Gastroesophageal sphincter (tissue), 4 donors: ENCODE measurements at regions not wholly inside any gene's neighbourhood (a gene's known extent, or its start where the extent isn't known, plus 50 kb on each side); places are given as distances from the start of the nearest gene placed in this dataset.

Experiments used
- ATAC-seq: fragments of 150-250 bp; one replicate; pipeline ENCODE4 v1.9.1; 2016; ENCODE audit warnings: mild to moderate bottlenecking, moderate library complexity
- H3K27ac ChIP-seq, 4 donors: fragments of 200-600 bp; sonication (generic) in 3 of 4; 1 replicate in 3 of 4; 2 replicates in 1 of 4; pipeline ENCODE4 v1.5.1; 2016 to 2019
- H3K27me3 ChIP-seq: fragments of 200-600 bp; sonication (generic); one replicate; pipeline ENCODE4 v1.5.1; 2019
- H3K36me3 ChIP-seq, 2 donors: fragments of 200-600 bp; sonication (generic); one replicate each; pipeline ENCODE4 v1.5.1; 2019; ENCODE audit warnings: control low read depth in 1 of 2
- H3K4me1 ChIP-seq, 3 donors: fragments of 200-600 bp; sonication (generic); 1 replicate in 2 of 3; 2 replicates in 1 of 3; pipeline ENCODE4 v1.5.1; 2016 to 2019; ENCODE audit warnings: control low read depth in 2 of 3
- H3K4me3 ChIP-seq, 2 donors: fragments of 200-600 bp; sonication (generic); one replicate each; pipeline ENCODE4 v1.5.1; 2019; ENCODE audit warnings: mild to moderate bottlenecking in 1 of 2, moderate library complexity in 1 of 2
- H3K9me3 ChIP-seq, 3 donors: fragments of 200-600 bp; sonication (generic); one replicate each; pipeline ENCODE4 v1.5.1; 2017 to 2019; ENCODE audit warnings: control low read depth in 2 of 3
- EP300 ChIP-seq: sonication (generic); formaldehyde crosslinking; IDR thresholded peaks from one replicate; pipeline ENCODE4 v1.6.1; 2017; ENCODE audit warnings: antibody characterized with exemption, mild to moderate bottlenecking
- POLR2A ChIP-seq, 2 donors: fragments of 450-650 bp; IDR thresholded peaks; one replicate each; pipeline ENCODE4 v1.6.1; 2017; ENCODE audit warnings: antibody characterized with exemption in 2 of 2, mild to moderate bottlenecking in 2 of 2, moderate library complexity in 1 of 2
- POLR2AphosphoS5 ChIP-seq: sonication (generic); formaldehyde crosslinking; IDR thresholded peaks from one replicate; pipeline ENCODE4 v1.6.1; 2017; ENCODE audit warnings: antibody characterized with exemption
- WGBS, 2 donors: methylation state at CpG; one replicate each; pipeline ENCODE4 v1.1.5; 2018; ENCODE audit warnings: low coverage in 1 of 2; 5-methylcytosine and 5-hydroxymethylcytosine counted together
- TF ChIP-seq, protein P1 (sequence below), 4 experiments: fragments of 200-600 bp in 2 of 4; fragments of 450-650 bp in 2 of 4; sonication (generic) in 1 of 4; IDR thresholded peaks; one replicate each; pipeline ENCODE4 v1.5.1; 2017 to 2019; ENCODE audit warnings: antibody characterized with exemption in 4 of 4, mild to moderate bottlenecking in 2 of 4, moderate library complexity in 2 of 4

GRCh38 chr9:85158512-85158911 lies 489.0 kb downstream of the NTRK2 start:
- no peak for ATAC-seq
- H3K9me3 ChIP-seq = peaks cover 0 to 13% (median 0%) of the 10 kb centered on the region in 3 donors

DNA sequence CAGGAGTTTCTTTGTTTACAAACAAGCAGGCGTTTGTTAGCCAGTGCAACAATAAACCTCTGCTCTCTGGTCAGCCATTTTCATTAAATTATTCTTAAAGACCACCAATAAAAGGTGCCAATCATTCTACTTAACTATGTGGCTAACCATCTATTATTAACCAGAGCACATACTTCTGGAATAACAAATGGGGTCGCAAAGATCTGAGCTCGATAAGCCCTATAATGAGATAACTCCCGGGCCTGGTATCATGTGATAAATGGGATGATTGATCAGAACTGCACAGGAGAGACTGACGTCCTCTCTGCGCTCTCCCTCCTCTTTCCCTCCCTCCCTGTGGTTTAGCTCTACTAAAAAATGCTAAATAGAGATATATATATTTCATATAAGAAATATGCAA lies 488.2 kb downstream of the NTRK2 start:
- Histone ChIP-seq H3K27ac (no peak overlapping the region), H3K9me3 (peaks cover 0 to 8% (median 0%) of the 10 kb centered on the region in 3 donors), H3K4me1 (no peaks in the 10 kb centered on the region), H3K27me3 (no peaks in the 10 kb centered on the region), H3K36me3 (no peaks in the 10 kb centered on the region), H3K4me3 (no peak overlapping the region)
- WGBS, 2 donors = 44 to 50% methylated on average over 6 of the region's 6 CpGs
- no peak for ATAC-seq
- TF ChIP-seq, protein P1, sequence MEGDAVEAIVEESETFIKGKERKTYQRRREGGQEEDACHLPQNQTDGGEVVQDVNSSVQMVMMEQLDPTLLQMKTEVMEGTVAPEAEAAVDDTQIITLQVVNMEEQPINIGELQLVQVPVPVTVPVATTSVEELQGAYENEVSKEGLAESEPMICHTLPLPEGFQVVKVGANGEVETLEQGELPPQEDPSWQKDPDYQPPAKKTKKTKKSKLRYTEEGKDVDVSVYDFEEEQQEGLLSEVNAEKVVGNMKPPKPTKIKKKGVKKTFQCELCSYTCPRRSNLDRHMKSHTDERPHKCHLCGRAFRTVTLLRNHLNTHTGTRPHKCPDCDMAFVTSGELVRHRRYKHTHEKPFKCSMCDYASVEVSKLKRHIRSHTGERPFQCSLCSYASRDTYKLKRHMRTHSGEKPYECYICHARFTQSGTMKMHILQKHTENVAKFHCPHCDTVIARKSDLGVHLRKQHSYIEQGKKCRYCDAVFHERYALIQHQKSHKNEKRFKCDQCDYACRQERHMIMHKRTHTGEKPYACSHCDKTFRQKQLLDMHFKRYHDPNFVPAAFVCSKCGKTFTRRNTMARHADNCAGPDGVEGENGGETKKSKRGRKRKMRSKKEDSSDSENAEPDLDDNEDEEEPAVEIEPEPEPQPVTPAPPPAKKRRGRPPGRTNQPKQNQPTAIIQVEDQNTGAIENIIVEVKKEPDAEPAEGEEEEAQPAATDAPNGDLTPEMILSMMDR (IDR thresholded peaks at IDR 0.05) = no peak
- TF ChIP-seq POLR2AphosphoS5 = no peak
- no peak for TF ChIP-seq EP300
- no peak for TF ChIP-seq POLR2A (IDR thresholded peaks at IDR 0.05)

More at GRCh38 chr9:85158512-85158911, 489.0 kb downstream of the NTRK2 start:
- no peak overlapping the region for H3K27ac ChIP-seq
- no peaks in the 10 kb centered on the region for H3K27me3 ChIP-seq
- H3K4me3 ChIP-seq = no peak overlapping the region
- H3K36me3 ChIP-seq = no peaks in the 10 kb centered on the region
- no peaks in the 10 kb centered on the region for H3K4me1 ChIP-seq
- TF ChIP-seq POLR2AphosphoS5 = no peak
- TF ChIP-seq, protein P1 (IDR thresholded peaks at IDR 0.05) = no peak
- TF ChIP-seq EP300 = no peak
- no peak for TF ChIP-seq POLR2A (IDR thresholded peaks at IDR 0.05)

- no peak overlapping the region for H3K27ac ChIP-seq
- no peaks in the 10 kb centered on the region for H3K9me3 ChIP-seq
- WGBS, 2 donors = 63 to 100% methylated on average over 1 to 2 of the region's 2 CpGs
- no peaks in the 10 kb centered on the region for H3K27me3 ChIP-seq
- no peaks in the 10 kb centered on the region for H3K36me3 ChIP-seq
- no peak for ATAC-seq
- no peak overlapping the region for H3K4me3 ChIP-seq
- H3K4me1 ChIP-seq = no peaks in the 10 kb centered on the region
- TF ChIP-seq POLR2A (IDR thresholded peaks at IDR 0.05) (no peak), EP300 (no peak), POLR2AphosphoS5 (no peak)
- TF ChIP-seq, protein P1 (IDR thresholded peaks at IDR 0.05) = no peak
These were observed 487.1 kb downstream of the NTRK2 start for GRCh38 chr9:85156652-85157051.

- no peak overlapping the region for H3K27ac ChIP-seq
- TF ChIP-seq POLR2AphosphoS5 (no peak), EP300 (no peak), POLR2A (IDR thresholded peaks at IDR 0.05) (no peak)
- TF ChIP-seq, protein P1 (IDR thresholded peaks at IDR 0.05) = no peak
- H3K27me3 ChIP-seq = no peaks in the 10 kb centered on the region
- no peak for ATAC-seq
- WGBS, 2 donors = 44 to 47% methylated on average over 2 of the region's 2 CpGs
- H3K9me3 ChIP-seq = no peaks in the 10 kb centered on the region
- H3K4me3 ChIP-seq = no peak overlapping the region
- H3K4me1 ChIP-seq = no peaks in the 10 kb centered on the region
- no peaks in the 10 kb centered on the region for H3K36me3 ChIP-seq
These were observed 485.8 kb downstream of the NTRK2 start for GRCh38 chr9:85155352-85155751.

DNA sequence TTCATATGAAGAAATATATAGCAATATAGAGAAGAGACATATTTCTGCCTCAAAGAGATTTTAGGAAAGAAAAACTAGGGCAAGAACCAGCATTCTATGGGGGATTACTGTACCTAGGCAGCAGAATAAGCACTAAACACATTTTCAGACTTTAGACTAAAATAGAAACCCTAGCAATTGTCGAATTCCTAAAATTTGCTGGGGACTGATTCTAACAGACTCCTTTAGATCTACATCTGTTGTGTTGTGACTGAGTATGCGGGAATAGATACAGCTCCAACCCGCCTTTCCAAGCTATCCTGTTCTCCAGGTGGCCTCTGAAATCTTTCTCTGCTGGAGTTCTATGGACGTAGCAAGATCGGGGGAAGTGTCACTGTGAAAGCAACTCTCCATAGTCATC lies 482.2 kb downstream of the NTRK2 start:
- H3K9me3 ChIP-seq = no peaks in the 10 kb centered on the region
- ATAC-seq = no peak
- no peaks in the 10 kb centered on the region for H3K4me1 ChIP-seq
- no peak overlapping the region for H3K27ac ChIP-seq
- no peaks in the 10 kb centered on the region for H3K36me3 ChIP-seq
- H3K27me3 ChIP-seq = peaks cover 3% of the 10 kb centered on the region
- TF ChIP-seq, protein P1 (IDR thresholded peaks at IDR 0.05) = no peak
- TF ChIP-seq POLR2AphosphoS5 (no peak), EP300 (no peak), POLR2A (IDR thresholded peaks at IDR 0.05) (no peak)
- H3K4me3 ChIP-seq = no peak overlapping the region
- 84 to 94% methylated on average over 3 to 5 of the region's 5 CpGs for WGBS, 2 donors
